ENCODE measurements at regions not wholly inside any gene's neighbourhood (a gene's known extent, or its start where the extent isn't known, plus 50 kb on each side); places are given as distances from the start of the nearest gene placed in this dataset.

DNA sequence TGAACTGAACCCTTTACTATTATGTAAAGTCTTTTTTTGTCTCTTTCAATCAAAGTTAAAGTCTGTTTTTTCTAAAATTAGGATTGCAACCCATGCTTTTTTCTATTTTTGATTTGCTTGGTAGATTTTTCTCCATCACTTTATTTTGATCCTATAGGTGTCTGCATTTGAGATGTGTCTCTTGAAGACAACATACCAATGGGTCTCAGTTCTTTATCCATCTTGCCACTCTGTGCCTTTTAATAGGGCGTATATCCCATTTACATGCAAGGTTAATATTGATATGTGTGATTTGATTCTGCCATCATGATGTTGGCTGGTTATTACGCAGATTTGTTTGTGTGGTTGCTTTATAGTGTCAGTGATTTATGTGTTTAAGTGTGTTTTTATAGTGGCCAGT, 436.0 kb upstream of the SEMA6A start:
- no peak for TF ChIP-seq POLR2AphosphoS5 (IDR thresholded peaks at IDR 0.05)
- TF ChIP-seq CTCF (IDR thresholded peaks at IDR 0.05 in 8 of 11, conservative IDR thresholded peaks at IDR 0.05 in 3 of 11), result no peak

Measured in spleen (tissue), 7 donors.